Osteocyte (in vitro differentiated cells): ENCODE measurements at regions not wholly inside any gene's neighbourhood (a gene's known extent, or its start where the extent isn't known, plus 50 kb on each side); places are given as distances from the start of the nearest gene placed in this dataset.
"Not testable (repeated sequence)": the region's sequence is repeated elsewhere in the genome, so short reads cannot be mapped to it uniquely, and the experiment has no call there.

Source experiments
- DNase-seq: peaks from one replicate; pipeline ENCODE4 v3.0.0; 2021; ENCODE audit warnings: mixed read lengths; ENCODE audit not compliant: unreplicated experiment; ENCODE audit errors: extremely low spot score
- H3K27ac Mint-ChIP-seq: one replicate; pipeline ENCODE4 v1.8.0; 2021; ENCODE audit warnings: mild to moderate bottlenecking, mixed read lengths; ENCODE audit not compliant: unreplicated experiment
- H3K27me3 Mint-ChIP-seq: one replicate; pipeline ENCODE4 v1.8.0; 2021; ENCODE audit warnings: mixed read lengths; ENCODE audit not compliant: unreplicated experiment
- H3K36me3 Mint-ChIP-seq: one replicate; pipeline ENCODE4 v1.8.0; 2021; ENCODE audit warnings: mixed read lengths; ENCODE audit not compliant: unreplicated experiment
- H3K4me1 Mint-ChIP-seq: one replicate; pipeline ENCODE4 v1.8.0; 2021; ENCODE audit warnings: mixed read lengths; ENCODE audit not compliant: unreplicated experiment
- H3K4me3 Mint-ChIP-seq: one replicate; pipeline ENCODE4 v1.8.0; 2021; ENCODE audit warnings: mild to moderate bottlenecking, moderate library complexity, mixed read lengths; ENCODE audit not compliant: unreplicated experiment
- H3K9me3 Mint-ChIP-seq: one replicate; pipeline ENCODE4 v1.8.0; 2021; ENCODE audit warnings: mixed read lengths; ENCODE audit not compliant: unreplicated experiment
- TF ChIP-seq, protein P1 (sequence below): fragments of 200-600 bp; sonication (generic); IDR thresholded peaks from 2 replicates; pipeline ENCODE4 v1.5.0; 2021; ENCODE audit warnings: antibody characterized with exemption, mild to moderate bottlenecking, moderate library complexity

DNA sequence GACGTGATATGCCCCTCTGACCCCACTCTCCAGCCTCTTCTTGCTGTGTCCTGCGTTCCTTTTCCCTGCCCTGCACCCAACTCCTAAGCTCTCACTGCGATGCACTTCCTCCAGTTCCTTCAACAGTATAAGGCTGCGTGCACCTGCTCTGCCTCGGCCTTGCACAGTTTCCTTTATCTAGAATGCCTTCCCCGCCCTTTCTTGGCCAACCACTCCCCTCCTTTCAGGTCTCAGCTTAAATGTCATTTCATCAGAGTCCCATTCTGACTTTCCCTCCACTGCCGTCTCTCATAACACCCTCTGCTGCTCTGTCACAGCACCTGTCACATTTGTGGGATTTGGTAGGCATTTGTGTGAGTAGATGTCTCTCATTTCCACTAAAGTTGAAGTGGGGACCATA lies 58.4 kb upstream of the NEIL3 start:
- no peak overlapping the region for H3K27ac Mint-ChIP-seq
- TF ChIP-seq, protein P1, sequence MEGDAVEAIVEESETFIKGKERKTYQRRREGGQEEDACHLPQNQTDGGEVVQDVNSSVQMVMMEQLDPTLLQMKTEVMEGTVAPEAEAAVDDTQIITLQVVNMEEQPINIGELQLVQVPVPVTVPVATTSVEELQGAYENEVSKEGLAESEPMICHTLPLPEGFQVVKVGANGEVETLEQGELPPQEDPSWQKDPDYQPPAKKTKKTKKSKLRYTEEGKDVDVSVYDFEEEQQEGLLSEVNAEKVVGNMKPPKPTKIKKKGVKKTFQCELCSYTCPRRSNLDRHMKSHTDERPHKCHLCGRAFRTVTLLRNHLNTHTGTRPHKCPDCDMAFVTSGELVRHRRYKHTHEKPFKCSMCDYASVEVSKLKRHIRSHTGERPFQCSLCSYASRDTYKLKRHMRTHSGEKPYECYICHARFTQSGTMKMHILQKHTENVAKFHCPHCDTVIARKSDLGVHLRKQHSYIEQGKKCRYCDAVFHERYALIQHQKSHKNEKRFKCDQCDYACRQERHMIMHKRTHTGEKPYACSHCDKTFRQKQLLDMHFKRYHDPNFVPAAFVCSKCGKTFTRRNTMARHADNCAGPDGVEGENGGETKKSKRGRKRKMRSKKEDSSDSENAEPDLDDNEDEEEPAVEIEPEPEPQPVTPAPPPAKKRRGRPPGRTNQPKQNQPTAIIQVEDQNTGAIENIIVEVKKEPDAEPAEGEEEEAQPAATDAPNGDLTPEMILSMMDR, result no peak
- H3K36me3 Mint-ChIP-seq, result no peaks in the 10 kb centered on the region
- no peak for DNase-seq
- no peak overlapping the region for H3K4me3 Mint-ChIP-seq
- H3K9me3 Mint-ChIP-seq, result no peaks in the 10 kb centered on the region
- H3K27me3 Mint-ChIP-seq, result peaks cover 45% of the 10 kb centered on the region
- peaks cover 4% of the 10 kb centered on the region for H3K4me1 Mint-ChIP-seq

DNA sequence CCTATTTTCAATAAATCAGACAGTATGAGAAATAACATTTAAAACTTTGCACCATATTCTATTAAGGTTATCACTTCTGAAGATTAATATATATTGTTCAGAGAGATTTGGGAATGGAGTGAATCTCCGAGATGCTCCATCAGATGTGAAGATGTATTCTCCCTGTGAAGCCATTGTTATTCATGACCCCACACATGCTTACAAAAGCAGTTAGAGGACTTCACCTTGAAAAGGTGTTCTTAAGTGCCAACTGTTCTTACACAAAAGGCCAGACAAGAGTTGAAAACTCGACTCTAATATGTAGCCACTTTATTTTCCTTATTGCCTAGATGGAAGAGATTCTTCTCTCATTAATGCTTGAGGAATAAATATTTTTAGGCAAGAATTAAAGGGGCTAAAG lies 54.3 kb upstream of the NEIL3 start:
- Mint-ChIP-seq H3K4me1 (no peaks in the 10 kb centered on the region), H3K4me3 (no peak overlapping the region), H3K9me3 (peaks cover 4% of the 10 kb centered on the region), H3K27ac (no peak overlapping the region), H3K27me3 (peaks cover 39% of the 10 kb centered on the region), H3K36me3 (no peaks in the 10 kb centered on the region)
- DNase-seq, result no peak
- TF ChIP-seq, protein P1, result no peak

DNA sequence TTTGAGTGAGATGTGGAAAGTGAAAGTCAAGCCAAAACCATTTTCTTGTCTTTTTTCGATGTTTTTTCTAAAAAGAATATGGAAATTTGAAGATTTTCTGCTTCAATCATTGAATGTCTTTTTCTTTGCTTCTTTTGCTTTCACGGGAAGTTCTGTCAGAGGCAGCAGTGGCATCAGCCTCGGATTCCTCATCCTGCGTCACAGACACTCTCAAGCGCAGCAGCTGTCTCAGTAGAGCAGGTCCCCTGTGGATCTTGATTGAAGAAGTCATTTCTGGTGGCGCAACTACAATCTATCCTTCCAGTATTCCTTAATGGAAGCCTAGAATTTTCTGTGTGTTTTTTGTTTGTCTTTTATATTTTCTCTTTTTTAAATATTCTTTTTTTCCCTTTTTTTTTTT lies 52.7 kb upstream of the NEIL3 start:
- Mint-ChIP-seq H3K4me1 (no peaks in the 10 kb centered on the region), H3K36me3 (no peaks in the 10 kb centered on the region), H3K4me3 (no peak overlapping the region)

DNA sequence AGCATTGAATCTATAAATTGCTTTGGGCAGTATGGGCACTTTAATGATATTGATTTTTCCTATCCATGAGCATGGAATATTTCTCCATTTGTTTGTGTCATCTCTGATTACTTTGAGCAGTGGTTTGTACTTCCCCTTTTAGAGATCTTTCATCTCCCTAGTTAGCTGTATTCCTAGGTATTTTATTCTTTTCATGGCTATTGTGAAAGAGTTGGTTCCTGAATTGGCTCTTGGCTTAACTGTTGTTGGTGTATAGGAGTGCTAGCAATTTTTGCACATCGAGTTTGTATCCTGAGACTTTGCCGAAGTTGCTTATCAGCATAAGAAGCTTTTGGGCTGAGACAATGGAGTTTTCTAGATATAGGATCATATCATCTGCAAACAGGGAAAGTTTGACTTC lies 50.2 kb upstream of the NEIL3 start:
- not testable (repeated sequence) for DNase-seq, H3K9me3 Mint-ChIP-seq, H3K4me1 Mint-ChIP-seq, H3K27ac Mint-ChIP-seq, H3K4me3 Mint-ChIP-seq, H3K36me3 Mint-ChIP-seq
- H3K27me3 Mint-ChIP-seq, result peaks cover 32% of the 10 kb centered on the region

More for the DNA sequence above, 52.7 kb upstream of the NEIL3 start:
- DNase-seq, result no peak
- TF ChIP-seq, protein P1, result no peak
- Mint-ChIP-seq H3K27ac (no peak overlapping the region), H3K27me3 (peaks cover 35% of the 10 kb centered on the region), H3K9me3 (peaks cover 4% of the 10 kb centered on the region)
